ENCODE measurements at regions not wholly inside any gene's neighbourhood (a gene's known extent, or its start where the extent isn't known, plus 50 kb on each side); places are given as distances from the start of the nearest gene placed in this dataset.
"Not testable (repeated sequence)": the region's sequence is repeated elsewhere in the genome, so short reads cannot be mapped to it uniquely, and the experiment has no call there.

- DNase-seq, result not testable (repeated sequence)
Observed at GRCh38 chr18:10179326-10179725, 265.5 kb downstream of the VAPA start.

- no peak for DNase-seq
Observed at GRCh38 chr18:10182009-10182624, 268.3 kb downstream of the VAPA start.

GRCh38 chr18:10184776-10185175, 269.7 kb upstream of the APCDD1 start:
- DNase-seq, result no peak

GRCh38 chr18:10188971-10189810, 265.2 kb upstream of the APCDD1 start:
- DNase-seq, result no peak

- DNase-seq, result no peak
Observed at GRCh38 chr18:10190564-10190963, 263.9 kb upstream of the APCDD1 start.

- no peak for DNase-seq
Observed at GRCh38 chr18:10193444-10193843, 261.0 kb upstream of the APCDD1 start.

- peak in 1 of 2 experiments; percentile 19 for DNase-seq
Observed at GRCh38 chr18:10194592-10194991, 259.8 kb upstream of the APCDD1 start.

- no peak for DNase-seq
Observed at GRCh38 chr18:10195529-10195928, 258.9 kb upstream of the APCDD1 start.

GRCh38 chr18:10197097-10197496, 257.3 kb upstream of the APCDD1 start:
- no peak for DNase-seq

- DNase-seq, result no peak
Observed at GRCh38 chr18:10201226-10201625, 253.2 kb upstream of the APCDD1 start.

GRCh38 chr18:10201659-10202058, 252.8 kb upstream of the APCDD1 start:
- peak in 1 of 2 experiments; percentile 53 for DNase-seq

- peak; percentile 91 to 96 for DNase-seq
Observed at GRCh38 chr18:10202845-10203321, 251.6 kb upstream of the APCDD1 start.

- DNase-seq, result no peak
Observed at GRCh38 chr18:10205151-10205550, 249.3 kb upstream of the APCDD1 start.

GRCh38 chr18:10207682-10208345, 246.6 kb upstream of the APCDD1 start:
- DNase-seq, result no peak

GRCh38 chr18:10209302-10209701, 245.1 kb upstream of the APCDD1 start:
- DNase-seq, result no peak

- no peak for DNase-seq
Observed at GRCh38 chr18:10210057-10210633, 244.3 kb upstream of the APCDD1 start.

- no peak for DNase-seq
Observed at GRCh38 chr18:10213526-10213925, 240.9 kb upstream of the APCDD1 start.

GRCh38 chr18:10215446-10215845, 239.0 kb upstream of the APCDD1 start:
- no peak for DNase-seq

- no peak for DNase-seq
Observed at GRCh38 chr18:10216791-10217190, 237.6 kb upstream of the APCDD1 start.

- no peak for DNase-seq
Observed at GRCh38 chr18:10217211-10217610, 237.2 kb upstream of the APCDD1 start.

- DNase-seq, result no peak
Observed at GRCh38 chr18:10225300-10225699, 229.1 kb upstream of the APCDD1 start.

GRCh38 chr18:10226971-10227370, 227.5 kb upstream of the APCDD1 start:
- DNase-seq, result no peak

- DNase-seq, result peak in 1 of 2 experiments; percentile 40
Observed at GRCh38 chr18:10228326-10228725, 226.1 kb upstream of the APCDD1 start.

Data from NCI-H524 (cell line).